ENCODE measurements at regions not wholly inside any gene's neighbourhood (a gene's known extent, or its start where the extent isn't known, plus 50 kb on each side); places are given as distances from the start of the nearest gene placed in this dataset.
A peak's percentile ranks its signal among the peaks of the same experiment; 100 is the strongest.
"Not testable (repeated sequence)": the region's sequence is repeated elsewhere in the genome, so short reads cannot be mapped to it uniquely, and the experiment has no call there.

- DNase-seq, result no peak
Measured at GRCh38 chr11:34793666-34794065, 122.5 kb downstream of the APIP start.

- DNase-seq, result no peak
Measured at GRCh38 chr11:34792814-34793258, 123.3 kb downstream of the APIP start.

DNA sequence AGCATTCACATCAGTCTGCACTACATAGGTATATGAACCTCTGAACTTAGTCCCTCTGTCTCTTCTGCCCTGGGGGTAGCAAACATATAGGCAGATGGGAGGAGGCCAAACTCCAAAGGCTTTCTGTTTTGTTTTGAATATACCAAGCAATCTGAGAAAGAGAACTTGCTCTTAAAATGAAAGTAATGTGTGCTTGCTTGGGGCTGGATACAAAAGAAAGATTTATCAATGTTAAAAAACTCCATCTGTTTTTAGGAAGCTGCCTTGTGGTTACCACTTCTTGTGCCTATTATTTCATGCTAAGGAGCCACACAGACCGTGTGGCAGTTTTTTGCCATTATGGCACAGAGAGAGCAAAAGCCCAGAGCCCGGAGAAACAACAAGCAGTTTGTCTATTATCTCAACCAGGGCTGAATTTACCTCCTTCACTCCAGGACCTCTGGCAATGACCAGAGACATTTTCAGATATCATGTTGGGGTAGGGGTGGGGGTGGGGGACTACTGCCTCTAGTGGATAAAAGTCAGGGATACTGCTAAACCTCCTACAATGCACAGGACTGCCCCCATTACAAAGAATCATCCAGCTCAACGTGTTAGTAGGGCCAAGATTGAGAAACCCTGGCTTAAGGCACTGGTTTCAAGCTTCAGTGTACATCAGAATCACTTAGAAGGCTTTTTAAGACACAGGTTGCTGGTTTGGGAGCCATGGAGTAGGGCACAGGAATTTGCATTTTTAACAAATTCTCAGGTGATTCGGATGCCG lies 124.2 kb downstream of the APIP start:
- DNase-seq, result peak in 1 of 2 experiments; percentile 13

GRCh38 chr11:34790620-34791019 lies 125.6 kb downstream of the APIP start:
- peak; percentile 7 to 30 for DNase-seq

- no peak for DNase-seq
Measured at GRCh38 chr11:34789196-34789834, 126.9 kb downstream of the APIP start.

DNA sequence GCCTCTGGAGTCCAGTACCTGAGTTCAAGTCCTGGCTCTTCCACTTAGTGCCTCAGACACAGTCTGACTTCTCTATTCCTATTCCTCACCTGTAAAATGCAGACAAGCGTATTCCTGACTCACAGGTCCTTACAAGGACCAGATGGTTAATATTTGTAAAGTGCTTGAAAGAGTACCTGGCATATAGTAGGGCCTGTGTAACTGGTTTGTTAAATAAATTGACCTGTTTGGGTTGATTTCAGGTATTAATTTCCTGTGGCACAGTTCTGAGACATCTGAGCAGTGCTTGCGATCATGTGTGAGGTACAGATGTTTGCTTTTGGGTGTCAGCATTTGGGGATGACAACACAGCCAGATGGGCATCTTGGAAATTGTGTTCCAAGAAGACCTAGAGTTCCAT lies 127.5 kb downstream of the APIP start:
- no peak for DNase-seq

DNA sequence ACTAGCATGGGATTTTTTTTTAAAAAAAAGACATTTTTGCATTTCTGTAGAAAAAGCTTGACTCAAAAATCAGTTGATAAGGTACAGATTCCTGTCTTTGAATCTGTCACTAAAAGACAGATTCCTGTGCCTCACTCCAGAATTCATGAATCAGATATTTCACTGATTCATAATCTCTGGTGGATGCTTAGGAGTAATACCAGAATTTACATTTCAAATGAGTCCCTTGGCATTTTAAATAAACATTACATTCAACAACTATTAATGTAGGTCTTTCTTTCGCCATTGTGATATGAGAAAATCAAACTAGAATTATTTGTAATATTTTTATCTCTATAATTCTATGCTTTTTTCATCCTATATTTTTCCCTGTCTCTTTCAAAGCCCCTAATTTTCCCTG lies 128.3 kb downstream of the APIP start:
- DNase-seq, result no peak

- no peak for DNase-seq
Measured at GRCh38 chr11:34787348-34787747, 128.8 kb downstream of the APIP start.

GRCh38 chr11:34784318-34784841 lies 131.8 kb downstream of the APIP start:
- DNase-seq, result no peak

- no peak for DNase-seq
Measured at GRCh38 chr11:34783816-34784317, 132.3 kb downstream of the APIP start.

GRCh38 chr11:34781826-34782225 lies 134.4 kb downstream of the APIP start:
- not testable (repeated sequence) for DNase-seq

- DNase-seq, result no peak
Measured at GRCh38 chr11:34775417-34775888, 140.7 kb downstream of the APIP start.

GRCh38 chr11:34774604-34775003 lies 141.6 kb downstream of the APIP start:
- DNase-seq, result no peak

GRCh38 chr11:34773826-34774225 lies 142.4 kb downstream of the APIP start:
- no peak for DNase-seq

DNA sequence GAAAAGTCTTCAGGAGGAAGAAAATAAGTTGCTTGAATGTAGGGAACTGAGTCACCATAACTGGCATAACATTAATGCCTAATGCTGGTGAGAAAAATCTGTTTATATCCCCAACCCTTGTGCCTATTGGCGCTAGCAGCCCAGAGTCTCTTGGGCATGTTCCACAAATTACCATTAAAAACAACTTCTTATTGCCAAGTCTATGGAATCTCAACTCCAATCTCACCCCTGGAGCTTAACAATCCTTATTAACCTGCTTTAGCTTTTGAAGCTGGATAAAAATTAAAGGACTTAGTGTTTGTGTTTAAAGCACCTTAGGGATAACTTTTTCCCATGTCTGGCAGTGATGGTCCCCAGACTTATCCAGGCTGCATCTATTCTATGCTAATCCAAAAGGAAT lies 143.0 kb downstream of the APIP start:
- DNase-seq, result no peak

DNA sequence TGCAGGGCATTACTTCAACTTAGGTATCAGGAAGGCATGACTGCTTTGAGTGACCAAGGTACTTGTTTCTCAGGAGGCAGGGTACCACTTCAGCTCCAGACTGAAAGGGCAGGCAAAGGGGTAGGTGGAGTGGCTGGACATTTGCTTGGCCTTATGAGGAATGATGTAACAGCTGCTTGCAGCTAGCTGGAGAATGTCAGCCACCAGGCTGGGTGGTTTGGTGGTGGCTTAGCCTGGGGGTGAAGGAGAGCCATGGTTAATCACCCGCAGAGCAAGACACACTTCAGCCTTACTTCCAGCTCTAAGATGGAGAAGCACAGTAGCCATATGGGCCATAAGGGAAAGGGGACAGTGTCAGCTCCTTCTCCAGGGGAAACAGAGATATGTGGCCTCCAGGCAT lies 146.1 kb downstream of the APIP start:
- DNase-seq, result no peak

- no peak for DNase-seq
Measured at GRCh38 chr11:34769224-34769623, 147.0 kb downstream of the APIP start.

DNA sequence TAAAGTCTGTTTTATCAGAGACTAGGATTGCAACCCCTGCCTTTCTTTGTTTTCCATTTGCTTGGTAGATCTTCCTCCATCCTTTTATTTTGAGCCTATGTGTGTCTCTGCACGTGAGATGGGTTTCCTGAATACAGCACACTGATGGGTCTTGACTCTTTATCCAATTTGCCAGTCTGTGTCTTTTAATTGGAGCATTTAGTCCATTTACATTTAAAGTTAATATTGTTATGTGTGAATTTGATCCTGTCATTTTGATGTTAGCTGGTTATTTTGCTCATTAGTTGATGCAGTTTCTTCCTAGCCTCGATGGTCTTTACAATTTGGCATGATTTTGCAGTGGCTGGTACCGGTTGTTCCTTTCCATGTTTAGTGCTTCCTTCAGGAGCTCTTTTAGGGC lies 141.7 kb downstream of the EHF start:
- DNase-seq, result not testable (repeated sequence)

DNA sequence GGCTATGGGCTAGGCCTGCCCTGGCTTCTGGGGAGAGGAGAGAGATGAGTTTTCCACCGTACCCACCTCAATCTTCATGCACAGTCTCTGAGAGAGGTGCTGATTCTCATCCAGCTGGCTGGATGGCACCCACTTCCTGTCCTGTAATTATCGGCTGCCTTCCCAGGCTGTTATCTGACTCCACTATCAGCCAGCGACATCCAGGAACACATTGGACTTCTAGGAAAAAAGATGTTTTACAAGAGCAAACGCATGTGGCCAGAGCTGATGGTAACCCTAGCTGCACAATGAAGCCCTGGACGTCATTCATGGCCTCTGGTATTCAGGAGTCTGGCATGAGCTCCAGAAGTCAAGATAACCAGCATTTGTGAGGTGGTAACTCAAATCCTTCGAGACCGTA lies 137.4 kb downstream of the EHF start:
- DNase-seq, result no peak

GRCh38 chr11:34757026-34757451 lies 136.1 kb downstream of the EHF start:
- DNase-seq, result no peak

GRCh38 chr11:34756591-34756990 lies 135.7 kb downstream of the EHF start:
- no peak for DNase-seq

GRCh38 chr11:34755671-34756070 lies 134.8 kb downstream of the EHF start:
- DNase-seq, result no peak

GRCh38 chr11:34754171-34754823 lies 133.4 kb downstream of the EHF start:
- no peak for DNase-seq

Data from Kasumi-1 (cell line).